GM23338 (cell line): ENCODE measurements at regions not wholly inside any gene's neighbourhood (a gene's known extent, or its start where the extent isn't known, plus 50 kb on each side); places are given as distances from the start of the nearest gene placed in this dataset.

ENCODE experiments used
- ATAC-seq: fragments of 200-7000 bp; cut with Tn5 transposase; 3 replicates; pipeline ENCODE4 v1.9.1; 2020
- DNase-seq: peaks from one replicate; pipeline ENCODE4 v3.0.0-alpha.2; 2015; ENCODE audit warnings: low spot score
- H2AFZ ChIP-seq: fragments of 200-600 bp; sonication (generic); 2 replicates; pipeline ENCODE4 v1.8.0; 2016; ENCODE audit warnings: antibody characterized with exemption, mild to moderate bottlenecking, moderate library complexity
- H3F3A ChIP-seq: fragments of 200-600 bp; sonication (generic); replicated peaks from 2 replicates; pipeline ENCODE4 v1.8.0; 2017; ENCODE audit warnings: antibody characterized with exemption, mixed run types, low read depth
- H3K27ac ChIP-seq: fragments of 200-600 bp; sonication (generic); 2 replicates; pipeline ENCODE4 v1.6.1; 2016; ENCODE audit warnings: low read depth
- H3K27me3 ChIP-seq: fragments of 200-600 bp; sonication (generic); 2 replicates; pipeline ENCODE4 v1.8.0; 2016; ENCODE audit warnings: mild to moderate bottlenecking, mixed run types, moderate library complexity; ENCODE audit not compliant: insufficient read depth
- H3K36me3 ChIP-seq: fragments of 200-600 bp; sonication (generic); 2 replicates; pipeline ENCODE4 v1.8.0; 2016; ENCODE audit warnings: mild to moderate bottlenecking; ENCODE audit not compliant: insufficient read depth
- H3K4me1 ChIP-seq: fragments of 200-600 bp; sonication (generic); 2 replicates; pipeline ENCODE4 v1.8.0; 2016; ENCODE audit warnings: mild to moderate bottlenecking, moderate library complexity; ENCODE audit not compliant: insufficient read depth
- H3K4me2 ChIP-seq: fragments of 200-600 bp; sonication (generic); 2 replicates; pipeline ENCODE4 v1.7.1; 2017; ENCODE audit warnings: mixed run types
- H3K4me3 ChIP-seq: fragments of 200-600 bp; sonication (generic); 2 replicates; pipeline ENCODE4 v1.6.1; 2016; ENCODE audit warnings: mixed run types
- H3K79me2 ChIP-seq: fragments of 200-600 bp; sonication (generic); replicated peaks from 2 replicates; pipeline ENCODE4 v1.8.0; 2017; ENCODE audit warnings: mild to moderate bottlenecking; ENCODE audit not compliant: insufficient read depth
- H3K9me2 ChIP-seq: fragments of 200-600 bp; sonication (generic); 2 replicates; pipeline ENCODE4 v1.8.0; 2017; ENCODE audit not compliant: insufficient read depth
- H4K20me1 ChIP-seq: fragments of 200-600 bp; sonication (generic); replicated peaks from 2 replicates; pipeline ENCODE4 v1.8.0; 2017; ENCODE audit warnings: mild to moderate bottlenecking; ENCODE audit not compliant: insufficient read depth
- H3K27ac Mint-ChIP-seq: 2 replicates; pipeline ENCODE4 v1.8.0; 2020; ENCODE audit warnings: inconsistent platforms, mild to moderate bottlenecking, moderate library complexity, mixed read lengths
- H3K27me3 Mint-ChIP-seq: 3 replicates; pipeline ENCODE4 v1.8.0; 2022; ENCODE audit warnings: low read depth, mild to moderate bottlenecking, moderate library complexity, mixed read lengths, inconsistent platforms; ENCODE audit not compliant: insufficient read depth, poor library complexity
- H3K36me3 Mint-ChIP-seq: 3 replicates; pipeline ENCODE4 v1.8.0; 2021; ENCODE audit warnings: low read depth, mild to moderate bottlenecking, inconsistent platforms, moderate library complexity, mixed read lengths
- H3K4me1 Mint-ChIP-seq: 3 replicates; pipeline ENCODE4 v1.8.0; 2020; ENCODE audit warnings: mild to moderate bottlenecking, inconsistent platforms, mixed read lengths
- H3K4me3 Mint-ChIP-seq: 3 replicates; pipeline ENCODE4 v1.8.0; 2021; ENCODE audit warnings: moderate library complexity, mild to moderate bottlenecking, inconsistent platforms, mixed read lengths
- H3K9me3 Mint-ChIP-seq: 3 replicates; pipeline ENCODE4 v1.8.0; 2020; ENCODE audit warnings: moderate library complexity, mild to moderate bottlenecking, inconsistent platforms, mixed read lengths
- CREB1 ChIP-seq: fragments of 250-450 bp; sonication (Bioruptor Pico); IDR thresholded peaks from 2 replicates; pipeline ENCODE4 v1.5.0; 2020; ENCODE audit warnings: low read depth, mild to moderate bottlenecking, moderate library complexity
- EZH2 ChIP-seq: fragments of 200-600 bp; sonication (generic); IDR thresholded peaks from one replicate; pipeline ENCODE4 v1.8.0; 2017; ENCODE audit warnings: antibody characterized with exemption, mild to moderate bottlenecking, low read depth; ENCODE audit not compliant: unreplicated experiment
- EZH2phosphoT487 ChIP-seq: fragments of 200-600 bp; sonication (generic); IDR thresholded peaks from one replicate; pipeline ENCODE4 v1.8.1; 2018; ENCODE audit warnings: antibody characterized with exemption; ENCODE audit not compliant: unreplicated experiment
- JUNB ChIP-seq: IDR thresholded peaks from one replicate; pipeline ENCODE4 v1.6.1; 2016; ENCODE audit warnings: antibody characterized with exemption; ENCODE audit not compliant: unreplicated experiment
- NANOG ChIP-seq: IDR thresholded peaks from 2 replicates; pipeline ENCODE4 v1.6.1; 2016; ENCODE audit warnings: antibody characterized with exemption, borderline replicate concordance
- POLR2AphosphoS5 ChIP-seq: IDR thresholded peaks from 2 replicates; pipeline ENCODE4 v1.6.1; 2016; ENCODE audit warnings: antibody characterized with exemption, low read depth
- STAT1 ChIP-seq: IDR thresholded peaks from one replicate; pipeline ENCODE4 v1.6.1; 2016; ENCODE audit warnings: antibody characterized with exemption; ENCODE audit not compliant: unreplicated experiment
- ZNF114 ChIP-seq: fragments of 250-450 bp; sonication (Bioruptor Pico); IDR thresholded peaks from 2 replicates; pipeline ENCODE4 v1.5.0; 2020; ENCODE audit warnings: mild to moderate bottlenecking, moderate library complexity
- ZNF331 ChIP-seq: fragments of 250-450 bp; sonication (Bioruptor Pico); IDR thresholded peaks from 2 replicates; pipeline ENCODE4 v1.5.0; 2020; ENCODE audit warnings: low read depth, mild to moderate bottlenecking, moderate library complexity
- TF ChIP-seq, protein P1 (sequence below): IDR thresholded peaks from 2 replicates; pipeline ENCODE4 v1.6.1; 2016; ENCODE audit warnings: antibody characterized with exemption
- TF ChIP-seq, protein P2 (sequence below): IDR thresholded peaks from one replicate; pipeline ENCODE4 v1.6.1; 2018; ENCODE audit warnings: antibody characterized with exemption; ENCODE audit not compliant: unreplicated experiment
- TF ChIP-seq, protein P3 (sequence below): fragments of 250-450 bp; sonication (Bioruptor Pico); IDR thresholded peaks from 2 replicates; pipeline ENCODE4 v1.5.0; 2020; ENCODE audit warnings: mild to moderate bottlenecking, moderate library complexity
- TF ChIP-seq, protein P4 (sequence below), 2 experiments: fragments of 200-600 bp in 1 of 2; sonication (generic) in 1 of 2; conservative IDR thresholded peaks; 2 replicates each; pipeline versions ENCODE4 v1.5.1 to v1.6.1; 2016 to 2017; ENCODE audit warnings: antibody characterized with exemption in 2 of 2, low read depth in 2 of 2, mild to moderate bottlenecking in 2 of 2, moderate library complexity in 1 of 2

DNA sequence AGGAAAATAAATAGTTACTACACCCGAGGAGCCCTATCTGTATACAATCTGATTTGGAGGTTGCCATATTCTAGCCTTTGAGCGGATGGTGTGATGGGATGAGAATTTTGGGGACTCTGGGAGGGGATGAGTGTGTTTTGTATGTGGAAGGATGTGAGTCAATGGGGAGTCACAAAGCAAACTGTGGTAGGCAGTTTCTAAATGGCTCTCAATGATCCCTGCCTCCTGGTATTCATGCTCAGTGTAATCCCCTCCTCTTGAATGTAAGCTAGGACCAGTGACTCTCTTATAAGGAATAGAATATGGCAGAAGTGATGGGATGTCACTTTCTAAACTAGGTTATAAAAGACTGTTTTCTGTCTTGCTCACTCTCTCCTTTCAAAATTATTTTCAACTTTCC, 205.7 kb upstream of the RIOK2 start:
- Histone ChIP-seq H4K20me1 (no peaks in the 10 kb centered on the region), H3K4me1 (no peaks in the 10 kb centered on the region), H3K79me2 (no peaks in the 10 kb centered on the region), H3K36me3 (no peaks in the 10 kb centered on the region), H2AFZ (no peak overlapping the region), H3K4me2 (no peak overlapping the region), H3K9me2 (0 out of 2 replicates have a peak, but pooled peaks cover 3% of the 10 kb centered on the region), H3F3A (no peaks in the 10 kb centered on the region), H3K27ac (no peak overlapping the region), H3K4me3 (no peak overlapping the region), H3K27me3 (no peaks in the 10 kb centered on the region)
- no peak overlapping the region for H3K27ac Mint-ChIP-seq
- no peak overlapping the region for H3K4me3 Mint-ChIP-seq
- peaks cover 25% of the 10 kb centered on the region for H3K9me3 Mint-ChIP-seq
- H3K4me1 Mint-ChIP-seq: no peaks in the 10 kb centered on the region
- H3K27me3 Mint-ChIP-seq: peaks cover 3% of the 10 kb centered on the region
- DNase-seq (no peak), ATAC-seq (no peak)
- TF ChIP-seq, protein P1, sequence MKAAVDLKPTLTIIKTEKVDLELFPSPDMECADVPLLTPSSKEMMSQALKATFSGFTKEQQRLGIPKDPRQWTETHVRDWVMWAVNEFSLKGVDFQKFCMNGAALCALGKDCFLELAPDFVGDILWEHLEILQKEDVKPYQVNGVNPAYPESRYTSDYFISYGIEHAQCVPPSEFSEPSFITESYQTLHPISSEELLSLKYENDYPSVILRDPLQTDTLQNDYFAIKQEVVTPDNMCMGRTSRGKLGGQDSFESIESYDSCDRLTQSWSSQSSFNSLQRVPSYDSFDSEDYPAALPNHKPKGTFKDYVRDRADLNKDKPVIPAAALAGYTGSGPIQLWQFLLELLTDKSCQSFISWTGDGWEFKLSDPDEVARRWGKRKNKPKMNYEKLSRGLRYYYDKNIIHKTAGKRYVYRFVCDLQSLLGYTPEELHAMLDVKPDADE: no peak
- TF ChIP-seq, protein P2, sequence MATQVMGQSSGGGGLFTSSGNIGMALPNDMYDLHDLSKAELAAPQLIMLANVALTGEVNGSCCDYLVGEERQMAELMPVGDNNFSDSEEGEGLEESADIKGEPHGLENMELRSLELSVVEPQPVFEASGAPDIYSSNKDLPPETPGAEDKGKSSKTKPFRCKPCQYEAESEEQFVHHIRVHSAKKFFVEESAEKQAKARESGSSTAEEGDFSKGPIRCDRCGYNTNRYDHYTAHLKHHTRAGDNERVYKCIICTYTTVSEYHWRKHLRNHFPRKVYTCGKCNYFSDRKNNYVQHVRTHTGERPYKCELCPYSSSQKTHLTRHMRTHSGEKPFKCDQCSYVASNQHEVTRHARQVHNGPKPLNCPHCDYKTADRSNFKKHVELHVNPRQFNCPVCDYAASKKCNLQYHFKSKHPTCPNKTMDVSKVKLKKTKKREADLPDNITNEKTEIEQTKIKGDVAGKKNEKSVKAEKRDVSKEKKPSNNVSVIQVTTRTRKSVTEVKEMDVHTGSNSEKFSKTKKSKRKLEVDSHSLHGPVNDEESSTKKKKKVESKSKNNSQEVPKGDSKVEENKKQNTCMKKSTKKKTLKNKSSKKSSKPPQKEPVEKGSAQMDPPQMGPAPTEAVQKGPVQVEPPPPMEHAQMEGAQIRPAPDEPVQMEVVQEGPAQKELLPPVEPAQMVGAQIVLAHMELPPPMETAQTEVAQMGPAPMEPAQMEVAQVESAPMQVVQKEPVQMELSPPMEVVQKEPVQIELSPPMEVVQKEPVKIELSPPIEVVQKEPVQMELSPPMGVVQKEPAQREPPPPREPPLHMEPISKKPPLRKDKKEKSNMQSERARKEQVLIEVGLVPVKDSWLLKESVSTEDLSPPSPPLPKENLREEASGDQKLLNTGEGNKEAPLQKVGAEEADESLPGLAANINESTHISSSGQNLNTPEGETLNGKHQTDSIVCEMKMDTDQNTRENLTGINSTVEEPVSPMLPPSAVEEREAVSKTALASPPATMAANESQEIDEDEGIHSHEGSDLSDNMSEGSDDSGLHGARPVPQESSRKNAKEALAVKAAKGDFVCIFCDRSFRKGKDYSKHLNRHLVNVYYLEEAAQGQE: no peak
- TF ChIP-seq, protein P3, sequence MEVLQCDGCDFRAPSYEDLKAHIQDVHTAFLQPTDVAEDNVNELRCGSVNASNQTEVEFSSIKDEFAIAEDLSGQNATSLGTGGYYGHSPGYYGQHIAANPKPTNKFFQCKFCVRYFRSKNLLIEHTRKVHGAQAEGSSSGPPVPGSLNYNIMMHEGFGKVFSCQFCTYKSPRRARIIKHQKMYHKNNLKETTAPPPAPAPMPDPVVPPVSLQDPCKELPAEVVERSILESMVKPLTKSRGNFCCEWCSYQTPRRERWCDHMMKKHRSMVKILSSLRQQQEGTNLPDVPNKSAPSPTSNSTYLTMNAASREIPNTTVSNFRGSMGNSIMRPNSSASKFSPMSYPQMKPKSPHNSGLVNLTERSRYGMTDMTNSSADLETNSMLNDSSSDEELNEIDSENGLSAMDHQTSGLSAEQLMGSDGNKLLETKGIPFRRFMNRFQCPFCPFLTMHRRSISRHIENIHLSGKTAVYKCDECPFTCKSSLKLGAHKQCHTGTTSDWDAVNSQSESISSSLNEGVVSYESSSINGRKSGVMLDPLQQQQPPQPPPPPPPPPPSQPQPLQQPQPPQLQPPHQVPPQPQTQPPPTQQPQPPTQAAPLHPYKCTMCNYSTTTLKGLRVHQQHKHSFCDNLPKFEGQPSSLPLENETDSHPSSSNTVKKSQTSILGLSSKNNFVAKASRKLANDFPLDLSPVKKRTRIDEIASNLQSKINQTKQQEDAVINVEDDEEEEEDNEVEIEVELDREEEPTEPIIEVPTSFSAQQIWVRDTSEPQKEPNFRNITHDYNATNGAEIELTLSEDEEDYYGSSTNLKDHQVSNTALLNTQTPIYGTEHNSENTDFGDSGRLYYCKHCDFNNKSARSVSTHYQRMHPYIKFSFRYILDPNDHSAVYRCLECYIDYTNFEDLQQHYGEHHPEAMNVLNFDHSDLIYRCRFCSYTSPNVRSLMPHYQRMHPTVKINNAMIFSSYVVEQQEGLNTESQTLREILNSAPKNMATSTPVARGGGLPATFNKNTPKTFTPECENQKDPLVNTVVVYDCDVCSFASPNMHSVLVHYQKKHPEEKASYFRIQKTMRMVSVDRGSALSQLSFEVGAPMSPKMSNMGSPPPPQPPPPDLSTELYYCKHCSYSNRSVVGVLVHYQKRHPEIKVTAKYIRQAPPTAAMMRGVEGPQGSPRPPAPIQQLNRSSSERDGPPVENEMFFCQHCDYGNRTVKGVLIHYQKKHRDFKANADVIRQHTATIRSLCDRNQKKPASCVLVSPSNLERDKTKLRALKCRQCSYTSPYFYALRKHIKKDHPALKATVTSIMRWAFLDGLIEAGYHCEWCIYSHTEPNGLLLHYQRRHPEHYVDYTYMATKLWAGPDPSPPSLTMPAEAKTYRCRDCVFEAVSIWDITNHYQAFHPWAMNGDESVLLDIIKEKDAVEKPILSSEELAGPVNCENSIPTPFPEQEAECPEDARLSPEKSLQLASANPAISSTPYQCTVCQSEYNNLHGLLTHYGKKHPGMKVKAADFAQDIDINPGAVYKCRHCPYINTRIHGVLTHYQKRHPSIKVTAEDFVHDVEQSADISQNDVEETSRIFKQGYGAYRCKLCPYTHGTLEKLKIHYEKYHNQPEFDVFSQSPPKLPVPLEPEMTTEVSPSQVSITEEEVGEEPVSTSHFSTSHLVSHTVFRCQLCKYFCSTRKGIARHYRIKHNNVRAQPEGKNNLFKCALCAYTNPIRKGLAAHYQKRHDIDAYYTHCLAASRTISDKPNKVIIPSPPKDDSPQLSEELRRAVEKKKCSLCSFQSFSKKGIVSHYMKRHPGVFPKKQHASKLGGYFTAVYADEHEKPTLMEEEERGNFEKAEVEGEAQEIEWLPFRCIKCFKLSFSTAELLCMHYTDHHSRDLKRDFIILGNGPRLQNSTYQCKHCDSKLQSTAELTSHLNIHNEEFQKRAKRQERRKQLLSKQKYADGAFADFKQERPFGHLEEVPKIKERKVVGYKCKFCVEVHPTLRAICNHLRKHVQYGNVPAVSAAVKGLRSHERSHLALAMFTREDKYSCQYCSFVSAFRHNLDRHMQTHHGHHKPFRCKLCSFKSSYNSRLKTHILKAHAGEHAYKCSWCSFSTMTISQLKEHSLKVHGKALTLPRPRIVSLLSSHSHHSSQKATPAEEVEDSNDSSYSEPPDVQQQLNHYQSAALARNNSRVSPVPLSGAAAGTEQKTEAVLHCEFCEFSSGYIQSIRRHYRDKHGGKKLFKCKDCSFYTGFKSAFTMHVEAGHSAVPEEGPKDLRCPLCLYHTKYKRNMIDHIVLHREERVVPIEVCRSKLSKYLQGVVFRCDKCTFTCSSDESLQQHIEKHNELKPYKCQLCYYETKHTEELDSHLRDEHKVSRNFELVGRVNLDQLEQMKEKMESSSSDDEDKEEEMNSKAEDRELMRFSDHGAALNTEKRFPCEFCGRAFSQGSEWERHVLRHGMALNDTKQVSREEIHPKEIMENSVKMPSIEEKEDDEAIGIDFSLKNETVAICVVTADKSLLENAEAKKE: no peak
- TF ChIP-seq, protein P4, sequence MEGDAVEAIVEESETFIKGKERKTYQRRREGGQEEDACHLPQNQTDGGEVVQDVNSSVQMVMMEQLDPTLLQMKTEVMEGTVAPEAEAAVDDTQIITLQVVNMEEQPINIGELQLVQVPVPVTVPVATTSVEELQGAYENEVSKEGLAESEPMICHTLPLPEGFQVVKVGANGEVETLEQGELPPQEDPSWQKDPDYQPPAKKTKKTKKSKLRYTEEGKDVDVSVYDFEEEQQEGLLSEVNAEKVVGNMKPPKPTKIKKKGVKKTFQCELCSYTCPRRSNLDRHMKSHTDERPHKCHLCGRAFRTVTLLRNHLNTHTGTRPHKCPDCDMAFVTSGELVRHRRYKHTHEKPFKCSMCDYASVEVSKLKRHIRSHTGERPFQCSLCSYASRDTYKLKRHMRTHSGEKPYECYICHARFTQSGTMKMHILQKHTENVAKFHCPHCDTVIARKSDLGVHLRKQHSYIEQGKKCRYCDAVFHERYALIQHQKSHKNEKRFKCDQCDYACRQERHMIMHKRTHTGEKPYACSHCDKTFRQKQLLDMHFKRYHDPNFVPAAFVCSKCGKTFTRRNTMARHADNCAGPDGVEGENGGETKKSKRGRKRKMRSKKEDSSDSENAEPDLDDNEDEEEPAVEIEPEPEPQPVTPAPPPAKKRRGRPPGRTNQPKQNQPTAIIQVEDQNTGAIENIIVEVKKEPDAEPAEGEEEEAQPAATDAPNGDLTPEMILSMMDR (conservative IDR thresholded peaks at IDR 0.05; ENCODE audit: low read depth in 2 of 2): no peak
- no peak for TF ChIP-seq JUNB
- no peak for TF ChIP-seq CREB1 (CRISPR knock-in tag)
- TF ChIP-seq NANOG: no peak
- TF ChIP-seq EZH2phosphoT487: no peak
- TF ChIP-seq ZNF114 (CRISPR knock-in tag): no peak
- no peak for TF ChIP-seq ZNF331
- no peak for TF ChIP-seq POLR2AphosphoS5
- TF ChIP-seq STAT1: no peak
- no peak for TF ChIP-seq EZH2
- peaks cover 15% of the 10 kb centered on the region; the same call in 2 of the 3 replicates for H3K36me3 Mint-ChIP-seq
